ENCODE measurements at regions not wholly inside any gene's neighbourhood (a gene's known extent, or its start where the extent isn't known, plus 50 kb on each side); places are given as distances from the start of the nearest gene placed in this dataset.

- H3K4me3 ChIP-seq (ENCODE audit: low read depth, low read length): no peak overlapping the region
- DNase-seq (ENCODE audit: low read depth, low spot score): no peak
- no peak for TF ChIP-seq CTCF (IDR thresholded peaks at IDR 0.05; ENCODE audit: low read depth, low read length)
- in situ Hi-C loops (cut with HindIII; ENCODE audit: low sequenced_read_pairs): no loop called here
Measured at GRCh38 chr5:115469904-115470516, 74.6 kb downstream of the FEM1C start.

- TF ChIP-seq CTCF (IDR thresholded peaks at IDR 0.05; ENCODE audit: low read depth, low read length): no peak
- no peak overlapping the region for H3K4me3 ChIP-seq (ENCODE audit: low read depth, low read length)
- DNase-seq (ENCODE audit: low read depth, low spot score): no peak
- in situ Hi-C loops (cut with HindIII; ENCODE audit: low sequenced_read_pairs): no loop called here
Measured at GRCh38 chr5:115467628-115468027, 76.9 kb downstream of the FEM1C start.

- in situ Hi-C loops (cut with HindIII; ENCODE audit: low sequenced_read_pairs): no loop called here
- TF ChIP-seq CTCF (IDR thresholded peaks at IDR 0.05; ENCODE audit: low read depth, low read length): no peak
- DNase-seq (ENCODE audit: low read depth, low spot score): no peak
Measured at GRCh38 chr5:115465431-115465830, 79.1 kb downstream of the FEM1C start.

GRCh38 chr5:115463983-115464382 lies 80.6 kb downstream of the FEM1C start:
- no peak for DNase-seq (ENCODE audit: low read depth, low spot score)
- H3K4me3 ChIP-seq (ENCODE audit: low read depth, low read length): no peak overlapping the region
- in situ Hi-C loops (cut with HindIII; ENCODE audit: low sequenced_read_pairs): no loop called here
- no peak for TF ChIP-seq CTCF (IDR thresholded peaks at IDR 0.05; ENCODE audit: low read depth, low read length)

More at GRCh38 chr5:115465431-115465830, 79.1 kb downstream of the FEM1C start:
- H3K4me3 ChIP-seq (ENCODE audit: low read depth, low read length): no peak overlapping the region

GRCh38 chr5:115461506-115462290 lies 82.9 kb downstream of the FEM1C start:
- in situ Hi-C loops (cut with HindIII; ENCODE audit: low sequenced_read_pairs): no loop called here
- no peak for TF ChIP-seq CTCF (IDR thresholded peaks at IDR 0.05; ENCODE audit: low read depth, low read length)
- peak; percentile 89 for DNase-seq (ENCODE audit: low read depth, low spot score)
- H3K4me3 ChIP-seq (ENCODE audit: low read depth, low read length): no peak overlapping the region

- no peak for DNase-seq (ENCODE audit: low read depth, low spot score)
- in situ Hi-C loops (cut with HindIII; ENCODE audit: low sequenced_read_pairs): no loop called here
- TF ChIP-seq CTCF (IDR thresholded peaks at IDR 0.05; ENCODE audit: low read depth, low read length): no peak
- no peak overlapping the region for H3K4me3 ChIP-seq (ENCODE audit: low read depth, low read length)
Measured at GRCh38 chr5:115461093-115461492, 83.5 kb downstream of the FEM1C start.

Measured in astrocyte of the spinal cord (primary cell).